ENCODE measurements at regions not wholly inside any gene's neighbourhood (a gene's known extent, or its start where the extent isn't known, plus 50 kb on each side); places are given as distances from the start of the nearest gene placed in this dataset.

- TF ChIP-seq POLR2AphosphoS5 (IDR thresholded peaks at IDR 0.05; ENCODE audit: low read depth, low read length) (no peak), REST (IDR thresholded peaks at IDR 0.05; ENCODE audit: insufficient read depth in 1 of 2, low read depth in 2 of 2, low read length in 2 of 2) (no peak)
Measured at GRCh38 chr9:82560036-82560435, 502.9 kb downstream of the RASEF start.

Data from PFSK-1 (cell line).